NT2/D1 (cell line): ENCODE measurements at regions not wholly inside any gene's neighbourhood (a gene's known extent, or its start where the extent isn't known, plus 50 kb on each side); places are given as distances from the start of the nearest gene placed in this dataset.

Source experiments
- SUZ12 ChIP-seq: IDR thresholded peaks from 2 replicates; pipeline ENCODE4 v1.6.1; 2011; ENCODE audit not compliant: insufficient read length, insufficient read depth; ENCODE audit errors: extremely low read depth
- YY1 ChIP-seq: IDR thresholded peaks from 2 replicates; pipeline ENCODE4 v1.6.1; 2011; ENCODE audit not compliant: insufficient read length, insufficient read depth
- ZNF274 ChIP-seq: IDR thresholded peaks from 2 replicates; pipeline ENCODE4 v1.6.1; 2011; ENCODE audit warnings: mild to moderate bottlenecking, low read depth, low read length

GRCh38 chr11:33551051-33551450 lies 149.6 kb downstream of the C11orf91 start:
- TF ChIP-seq SUZ12 = no peak
- TF ChIP-seq YY1 = no peak
- TF ChIP-seq ZNF274 = no peak
